Stimulated activated CD4-positive, alpha-beta T cell treated with anti-CD3 and anti-CD28 coated beads, Interleukin-15, amount 100 ng/mL, for 24 hours (primary cell): ENCODE measurements at regions not wholly inside any gene's neighbourhood (a gene's known extent, or its start where the extent isn't known, plus 50 kb on each side); places are given as distances from the start of the nearest gene placed in this dataset.

Experiments
- DNase-seq: peaks from one replicate; pipeline ENCODE4 v3.0.0-alpha.2; 2020

GRCh38 chr9:88766778-88767503, 224.3 kb upstream of the S1PR3 start:
- DNase-seq, result no peak

GRCh38 chr9:88767504-88767790, 223.8 kb upstream of the S1PR3 start:
- DNase-seq, result no peak

DNA sequence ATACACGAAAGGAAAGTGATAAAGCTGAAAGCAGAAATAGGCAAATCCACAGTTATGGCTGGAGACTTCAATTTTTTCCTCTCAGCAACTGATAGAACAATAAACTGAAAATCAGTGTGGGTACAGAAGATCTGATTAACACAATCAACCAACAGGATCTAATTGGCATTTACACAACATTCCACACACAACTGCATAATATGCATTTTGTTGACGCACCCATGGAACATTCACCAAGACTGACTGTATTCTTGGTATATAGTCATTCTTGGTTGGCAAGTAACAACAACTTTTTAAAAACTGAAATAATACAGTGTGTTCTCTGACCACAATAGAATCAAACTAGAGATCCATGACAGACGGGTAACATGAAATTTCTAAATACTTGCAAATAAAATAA, 218.7 kb upstream of the S1PR3 start:
- DNase-seq, result no peak

DNA sequence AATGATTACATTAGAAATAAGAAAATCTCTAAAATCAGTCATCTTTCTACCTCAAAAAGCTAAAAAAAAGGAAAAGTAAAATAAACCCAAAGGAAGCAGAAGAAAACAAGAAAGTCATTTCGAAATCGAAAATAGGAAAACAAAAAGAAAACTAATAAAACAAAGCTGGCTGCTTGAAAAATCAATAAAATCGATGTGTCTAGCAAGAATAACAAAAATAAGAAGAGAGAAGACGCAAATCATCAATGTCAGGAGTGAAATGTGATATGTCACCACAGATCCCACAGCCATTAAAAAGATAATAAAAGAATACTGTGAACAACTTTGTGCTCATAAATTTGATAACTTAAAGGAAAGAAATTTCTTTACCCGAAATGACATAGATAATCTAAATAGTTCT, 218.1 kb upstream of the S1PR3 start:
- no peak for DNase-seq

DNA sequence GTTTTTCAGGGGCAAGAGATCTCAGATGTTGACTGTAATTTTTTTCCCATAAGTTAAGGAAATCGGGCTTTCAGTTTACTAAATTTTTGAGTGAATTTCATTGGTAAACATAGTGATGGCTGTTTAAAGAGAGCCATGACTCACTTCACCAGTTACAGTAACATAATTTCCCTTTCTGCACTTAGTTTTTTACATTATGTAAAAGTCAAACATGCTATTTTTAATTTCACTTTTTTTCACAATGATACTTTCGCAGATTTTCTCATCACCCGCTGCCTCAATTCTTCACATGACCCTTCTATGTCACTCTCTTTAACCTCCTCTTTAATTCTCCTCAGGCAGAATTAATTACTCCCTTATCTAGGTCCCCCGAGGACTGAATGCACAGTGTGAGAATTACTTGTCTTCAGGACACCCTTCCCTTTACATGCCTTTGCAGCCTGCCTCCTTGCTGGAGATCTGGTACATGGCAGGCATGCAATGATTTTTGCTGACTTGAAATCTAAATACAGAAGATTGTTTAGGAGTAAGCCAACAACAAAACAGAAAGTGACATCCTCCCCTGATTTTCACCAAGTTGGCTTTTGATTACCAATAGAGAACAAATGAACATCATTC, 217.5 kb upstream of the S1PR3 start:
- no peak for DNase-seq

- DNase-seq, result no peak
Measured at GRCh38 chr9:88775037-88775471, 216.2 kb upstream of the S1PR3 start.

- no peak for DNase-seq
Measured at GRCh38 chr9:88775559-88775958, 215.7 kb upstream of the S1PR3 start.

DNA sequence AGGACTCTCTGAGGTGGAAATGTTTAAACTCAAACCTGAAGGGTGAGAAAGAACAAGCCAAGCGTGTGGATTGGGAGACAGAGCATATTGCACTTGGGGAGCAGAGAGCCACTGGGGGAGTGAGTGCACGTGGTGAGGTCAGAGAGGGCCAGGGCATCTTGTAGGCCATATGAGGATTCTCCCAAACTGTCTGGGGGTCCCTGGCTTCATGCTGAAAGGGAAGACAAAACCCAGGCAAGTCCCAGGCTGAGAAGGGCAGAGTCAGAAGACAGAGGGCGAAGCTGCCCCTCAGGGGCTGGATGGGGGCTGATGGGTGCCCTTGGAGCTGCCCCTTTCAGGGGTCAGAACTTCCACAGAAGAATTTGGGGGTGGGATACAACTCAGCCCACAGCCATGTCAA, 215.3 kb upstream of the S1PR3 start:
- no peak for DNase-seq

DNA sequence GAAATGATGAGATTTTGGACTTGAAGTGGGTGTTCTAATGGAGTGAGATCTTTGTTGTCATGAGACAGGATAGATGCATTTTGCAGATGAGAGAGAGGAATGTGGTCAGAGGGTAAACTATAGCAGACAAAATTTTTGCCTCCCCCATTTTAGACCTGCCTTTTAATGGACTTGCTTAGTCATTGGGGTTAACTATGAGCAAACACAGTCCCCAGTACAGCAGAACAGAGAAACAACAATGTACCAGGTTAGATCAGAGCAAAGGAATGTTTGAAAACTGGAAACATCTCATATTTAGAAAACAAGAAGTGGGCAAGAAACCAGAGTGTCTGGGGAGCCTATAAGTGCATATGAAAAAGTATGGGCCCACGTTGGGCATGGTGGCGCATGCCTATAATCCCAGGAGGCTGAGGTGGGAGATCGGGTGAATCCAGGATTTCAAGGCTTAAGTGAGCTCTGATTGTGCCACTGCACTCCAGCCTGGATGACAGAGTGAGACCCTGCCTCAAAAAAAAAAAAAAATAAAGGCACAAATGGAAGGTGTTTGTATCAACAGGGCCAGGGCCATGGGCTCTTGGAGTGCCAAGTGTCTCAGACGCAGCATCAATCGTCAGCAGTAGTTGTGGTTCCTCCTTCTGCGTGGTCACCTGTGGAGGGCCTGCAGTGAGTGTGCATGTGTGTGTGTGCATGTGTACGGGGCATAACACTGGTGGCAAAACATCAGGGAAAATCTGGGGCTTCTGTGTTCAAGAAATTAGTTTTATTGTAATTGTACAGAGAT, 214.4 kb upstream of the S1PR3 start:
- DNase-seq, result no peak

DNA sequence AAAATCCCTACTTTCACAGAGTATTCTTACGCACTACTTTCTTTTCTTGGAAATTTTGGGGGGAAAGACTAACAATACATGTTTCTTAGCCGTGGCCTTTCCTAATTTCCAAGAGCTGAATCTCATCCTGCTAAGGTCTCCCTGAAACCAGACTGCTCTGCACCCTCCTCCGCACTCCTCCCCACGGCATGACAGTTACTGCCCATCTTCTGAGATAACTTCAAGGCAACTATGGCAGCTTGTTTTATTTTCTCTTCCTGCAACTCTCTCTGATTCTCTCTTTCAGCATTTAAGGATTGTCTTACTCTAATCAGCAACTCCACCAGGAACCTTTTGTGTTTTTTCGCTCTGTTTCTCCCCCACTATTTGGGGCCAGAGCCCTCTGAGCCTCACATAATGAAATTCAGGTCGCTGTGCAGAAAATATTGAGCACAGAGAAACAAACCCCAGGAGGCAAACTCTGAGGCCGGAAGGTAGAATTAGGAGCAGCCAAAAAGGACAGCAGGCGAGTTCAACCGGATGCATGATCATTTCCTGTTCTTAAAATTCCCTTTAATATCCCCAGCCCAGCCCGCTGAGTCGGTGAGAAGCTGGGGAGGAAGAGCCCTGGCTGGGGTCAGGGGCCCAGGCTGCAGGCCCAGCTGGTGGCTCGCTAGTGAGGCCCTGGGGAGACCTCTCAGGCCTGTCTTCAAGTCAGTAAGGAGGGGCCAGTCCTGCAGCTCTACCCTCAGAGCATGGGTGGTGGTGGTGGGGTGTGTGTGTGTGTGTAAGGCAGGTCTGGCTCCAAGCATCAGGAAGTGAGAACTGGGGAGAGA, 213.6 kb upstream of the S1PR3 start:
- no peak for DNase-seq

- no peak for DNase-seq
Measured at GRCh38 chr9:88781628-88782391, 209.5 kb upstream of the S1PR3 start.

DNA sequence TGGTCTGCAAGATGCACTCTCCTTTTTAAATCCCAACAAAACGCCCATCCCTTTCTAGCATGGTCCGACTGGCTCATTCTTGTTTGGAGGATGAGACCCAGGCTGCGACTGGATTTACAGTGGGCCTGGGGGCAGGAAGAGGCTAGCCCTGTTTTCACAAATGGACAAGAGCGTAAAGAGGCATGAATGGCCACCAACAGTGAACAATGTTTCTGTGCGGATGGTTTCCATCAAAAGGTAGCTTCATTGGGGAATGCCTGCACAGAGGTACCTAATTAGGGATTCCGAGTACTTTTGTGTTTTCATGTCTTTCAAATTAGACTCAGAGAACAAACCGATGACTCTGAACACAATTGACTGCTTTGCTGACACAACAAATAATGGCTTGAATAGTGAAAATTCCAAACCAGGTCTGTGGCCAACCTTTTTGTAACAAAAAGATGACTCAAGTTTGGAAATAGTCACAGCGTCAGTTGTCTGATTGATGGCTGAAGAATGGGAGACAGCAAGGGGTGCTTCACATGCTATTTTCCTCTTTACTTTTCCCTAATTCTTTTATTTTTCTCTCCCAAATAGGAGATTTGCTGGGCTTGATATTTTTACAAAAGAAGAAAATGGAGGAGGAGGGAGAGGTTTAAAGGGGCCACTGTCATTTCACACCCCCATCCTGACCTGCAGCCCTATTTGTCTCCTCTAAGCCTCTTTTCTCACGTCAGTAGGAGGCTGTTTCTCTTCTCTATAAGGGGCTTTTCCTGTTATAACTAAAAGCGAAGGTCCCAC, 208.1 kb upstream of the S1PR3 start:
- DNase-seq, result no peak

DNA sequence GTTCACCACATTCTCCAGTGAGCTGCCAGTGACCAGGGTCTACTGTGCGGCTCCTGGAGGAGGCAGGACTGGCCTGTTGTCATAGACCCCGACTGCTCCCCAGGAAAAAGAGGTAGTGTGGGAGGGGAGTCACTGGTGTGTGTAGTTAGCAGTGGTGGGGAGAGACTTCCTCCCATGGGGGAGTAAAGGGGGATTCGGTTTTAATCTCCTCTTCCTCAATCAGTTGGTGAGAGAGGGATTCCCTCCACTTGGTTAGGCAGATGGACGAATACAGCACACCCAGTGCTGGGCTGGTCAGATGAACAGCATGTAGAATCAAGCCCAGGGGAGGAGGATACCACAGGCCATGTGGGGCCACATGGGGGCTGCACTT, 207.6 kb upstream of the S1PR3 start:
- no peak for DNase-seq

GRCh38 chr9:88784960-88785359, 206.3 kb upstream of the S1PR3 start:
- no peak for DNase-seq

DNA sequence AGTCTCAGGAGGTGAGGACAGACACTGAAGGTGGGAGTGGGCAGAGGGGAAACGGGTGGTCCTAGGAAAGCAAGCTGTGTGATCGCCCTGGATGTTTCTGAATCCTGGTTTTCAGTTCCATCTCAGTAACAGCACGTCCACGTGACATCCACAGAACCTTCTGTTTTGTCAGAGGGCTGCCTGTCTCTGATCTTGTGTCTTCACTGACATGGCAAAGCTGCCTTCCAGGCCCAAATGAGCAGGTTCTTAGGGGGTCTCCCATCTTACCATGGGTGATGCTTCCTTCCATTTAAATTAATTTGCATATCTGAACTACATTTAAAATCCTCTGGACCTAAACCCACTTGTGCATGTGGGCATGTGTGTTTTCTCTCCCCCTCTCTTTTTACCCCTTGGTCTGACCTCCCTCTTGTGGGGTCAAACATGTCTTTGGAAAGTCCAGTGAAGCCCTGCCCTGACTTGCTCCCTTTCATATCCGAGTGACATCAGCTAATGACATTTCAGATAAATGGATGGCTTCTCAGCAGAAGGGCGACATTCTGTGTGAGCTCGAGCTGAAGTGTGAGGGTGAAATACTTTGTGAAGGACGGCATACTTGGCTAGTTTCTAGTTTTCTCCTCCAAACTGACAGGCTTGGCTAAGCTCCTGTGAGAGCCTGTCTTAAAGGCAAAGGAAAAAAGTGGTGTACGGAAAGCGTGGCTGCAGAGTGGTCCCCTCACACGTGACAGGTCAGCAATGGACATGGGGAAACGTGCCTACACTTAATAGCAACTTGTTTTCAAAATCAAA, 204.8 kb upstream of the S1PR3 start:
- no peak for DNase-seq

DNA sequence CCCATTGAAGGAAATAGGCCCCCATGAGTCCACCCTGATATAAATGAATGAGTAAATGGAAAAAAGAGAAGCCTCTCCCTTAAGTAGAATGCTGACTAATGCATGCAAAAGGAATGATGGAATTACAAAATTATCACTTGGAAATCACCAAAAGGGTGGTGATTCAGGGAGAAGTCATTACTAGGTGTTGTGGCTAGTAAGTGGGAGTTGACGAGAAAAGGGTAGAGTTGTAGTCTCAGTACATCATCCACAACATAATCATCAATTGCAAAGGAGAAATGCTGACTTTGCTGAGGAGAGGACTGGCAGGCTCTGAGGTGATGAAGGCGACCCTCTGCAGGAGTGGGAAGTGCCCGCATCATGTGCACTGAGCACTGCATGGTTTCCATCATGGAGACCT, 201.5 kb upstream of the S1PR3 start:
- no peak for DNase-seq

- no peak for DNase-seq
Measured at GRCh38 chr9:88791105-88791805, 200.0 kb upstream of the S1PR3 start.

DNA sequence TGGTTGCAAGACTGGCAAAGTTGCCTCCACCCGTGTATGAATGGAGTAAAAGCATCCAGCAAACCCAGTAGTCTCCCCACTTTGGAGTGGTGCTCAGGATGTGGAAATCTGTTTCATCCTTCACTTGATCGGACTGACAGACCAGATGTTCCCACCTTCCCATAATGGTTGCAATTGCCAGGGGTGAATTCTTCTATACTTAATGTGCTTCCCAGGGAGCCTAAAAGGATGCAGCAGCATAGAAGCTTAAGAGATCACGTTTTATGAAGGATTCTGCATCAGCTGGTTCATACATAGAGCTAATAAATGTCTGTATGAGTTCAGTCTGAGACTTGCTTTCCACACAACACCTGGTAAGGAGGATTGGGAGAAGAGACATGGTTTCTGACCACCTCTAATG, 198.8 kb upstream of the S1PR3 start:
- no peak for DNase-seq

- DNase-seq, result no peak
Measured at GRCh38 chr9:88794100-88794499, 197.2 kb upstream of the S1PR3 start.

DNA sequence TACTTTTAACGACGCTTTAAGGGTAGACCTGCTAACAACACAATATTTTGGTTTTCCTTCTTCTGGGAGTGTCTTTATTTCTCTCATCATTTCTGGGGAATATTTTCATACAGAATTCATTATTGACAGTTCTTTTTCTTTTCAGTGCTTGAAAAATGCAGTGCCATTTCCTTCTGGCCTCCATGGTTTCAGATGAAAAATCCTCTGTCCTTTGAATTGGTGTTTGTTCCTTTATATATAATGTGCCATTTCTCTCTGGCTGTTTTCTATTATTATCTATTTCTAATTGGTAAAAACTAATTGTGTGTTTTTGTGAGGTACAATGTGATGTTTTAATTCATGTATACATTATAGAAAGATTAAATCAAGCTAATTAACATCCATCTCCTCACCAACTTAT, 194.3 kb upstream of the S1PR3 start:
- DNase-seq, result no peak
